GM23338 (cell line): ENCODE measurements at regions not wholly inside any gene's neighbourhood (a gene's known extent, or its start where the extent isn't known, plus 50 kb on each side); places are given as distances from the start of the nearest gene placed in this dataset.

ENCODE experiments used
- ATAC-seq: fragments of 200-7000 bp; cut with Tn5 transposase; 3 replicates; pipeline ENCODE4 v1.9.1; 2020
- DNase-seq: peaks from one replicate; pipeline ENCODE4 v3.0.0-alpha.2; 2015; ENCODE audit warnings: low spot score
- H2AFZ ChIP-seq: fragments of 200-600 bp; sonication (generic); 2 replicates; pipeline ENCODE4 v1.8.0; 2016; ENCODE audit warnings: antibody characterized with exemption, mild to moderate bottlenecking, moderate library complexity
- H3F3A ChIP-seq: fragments of 200-600 bp; sonication (generic); replicated peaks from 2 replicates; pipeline ENCODE4 v1.8.0; 2017; ENCODE audit warnings: antibody characterized with exemption, mixed run types, low read depth
- H3K27ac ChIP-seq: fragments of 200-600 bp; sonication (generic); 2 replicates; pipeline ENCODE4 v1.6.1; 2016; ENCODE audit warnings: low read depth
- H3K27me3 ChIP-seq: fragments of 200-600 bp; sonication (generic); 2 replicates; pipeline ENCODE4 v1.8.0; 2016; ENCODE audit warnings: mild to moderate bottlenecking, mixed run types, moderate library complexity; ENCODE audit not compliant: insufficient read depth
- H3K36me3 ChIP-seq: fragments of 200-600 bp; sonication (generic); 2 replicates; pipeline ENCODE4 v1.8.0; 2016; ENCODE audit warnings: mild to moderate bottlenecking; ENCODE audit not compliant: insufficient read depth
- H3K4me1 ChIP-seq: fragments of 200-600 bp; sonication (generic); 2 replicates; pipeline ENCODE4 v1.8.0; 2016; ENCODE audit warnings: mild to moderate bottlenecking, moderate library complexity; ENCODE audit not compliant: insufficient read depth
- H3K4me2 ChIP-seq: fragments of 200-600 bp; sonication (generic); 2 replicates; pipeline ENCODE4 v1.7.1; 2017; ENCODE audit warnings: mixed run types
- H3K4me3 ChIP-seq: fragments of 200-600 bp; sonication (generic); 2 replicates; pipeline ENCODE4 v1.6.1; 2016; ENCODE audit warnings: mixed run types
- H3K79me2 ChIP-seq: fragments of 200-600 bp; sonication (generic); replicated peaks from 2 replicates; pipeline ENCODE4 v1.8.0; 2017; ENCODE audit warnings: mild to moderate bottlenecking; ENCODE audit not compliant: insufficient read depth
- H3K9me2 ChIP-seq: fragments of 200-600 bp; sonication (generic); 2 replicates; pipeline ENCODE4 v1.8.0; 2017; ENCODE audit not compliant: insufficient read depth
- H4K20me1 ChIP-seq: fragments of 200-600 bp; sonication (generic); replicated peaks from 2 replicates; pipeline ENCODE4 v1.8.0; 2017; ENCODE audit warnings: mild to moderate bottlenecking; ENCODE audit not compliant: insufficient read depth
- H3K27ac Mint-ChIP-seq: 2 replicates; pipeline ENCODE4 v1.8.0; 2020; ENCODE audit warnings: inconsistent platforms, mild to moderate bottlenecking, moderate library complexity, mixed read lengths
- H3K27me3 Mint-ChIP-seq: 3 replicates; pipeline ENCODE4 v1.8.0; 2022; ENCODE audit warnings: low read depth, mild to moderate bottlenecking, moderate library complexity, mixed read lengths, inconsistent platforms; ENCODE audit not compliant: insufficient read depth, poor library complexity
- H3K36me3 Mint-ChIP-seq: 3 replicates; pipeline ENCODE4 v1.8.0; 2021; ENCODE audit warnings: low read depth, mild to moderate bottlenecking, inconsistent platforms, moderate library complexity, mixed read lengths
- H3K4me1 Mint-ChIP-seq: 3 replicates; pipeline ENCODE4 v1.8.0; 2020; ENCODE audit warnings: mild to moderate bottlenecking, inconsistent platforms, mixed read lengths
- H3K4me3 Mint-ChIP-seq: 3 replicates; pipeline ENCODE4 v1.8.0; 2021; ENCODE audit warnings: moderate library complexity, mild to moderate bottlenecking, inconsistent platforms, mixed read lengths
- H3K9me3 Mint-ChIP-seq: 3 replicates; pipeline ENCODE4 v1.8.0; 2020; ENCODE audit warnings: moderate library complexity, mild to moderate bottlenecking, inconsistent platforms, mixed read lengths
- CREB1 ChIP-seq: fragments of 250-450 bp; sonication (Bioruptor Pico); IDR thresholded peaks from 2 replicates; pipeline ENCODE4 v1.5.0; 2020; ENCODE audit warnings: low read depth, mild to moderate bottlenecking, moderate library complexity
- ETS1 ChIP-seq: IDR thresholded peaks from 2 replicates; pipeline ENCODE4 v1.6.1; 2016; ENCODE audit warnings: antibody characterized with exemption
- EZH2phosphoT487 ChIP-seq: fragments of 200-600 bp; sonication (generic); IDR thresholded peaks from one replicate; pipeline ENCODE4 v1.8.1; 2018; ENCODE audit warnings: antibody characterized with exemption; ENCODE audit not compliant: unreplicated experiment
- JUNB ChIP-seq: IDR thresholded peaks from one replicate; pipeline ENCODE4 v1.6.1; 2016; ENCODE audit warnings: antibody characterized with exemption; ENCODE audit not compliant: unreplicated experiment
- POLR2AphosphoS5 ChIP-seq: IDR thresholded peaks from 2 replicates; pipeline ENCODE4 v1.6.1; 2016; ENCODE audit warnings: antibody characterized with exemption, low read depth
- STAT1 ChIP-seq: IDR thresholded peaks from one replicate; pipeline ENCODE4 v1.6.1; 2016; ENCODE audit warnings: antibody characterized with exemption; ENCODE audit not compliant: unreplicated experiment
- ZNF114 ChIP-seq: fragments of 250-450 bp; sonication (Bioruptor Pico); IDR thresholded peaks from 2 replicates; pipeline ENCODE4 v1.5.0; 2020; ENCODE audit warnings: mild to moderate bottlenecking, moderate library complexity
- ZNF462 ChIP-seq: fragments of 250-450 bp; sonication (Bioruptor Pico); IDR thresholded peaks from 2 replicates; pipeline ENCODE4 v1.5.0; 2020; ENCODE audit warnings: mild to moderate bottlenecking, moderate library complexity

GRCh38 chr3:107458871-107459270, 63.9 kb upstream of the BBX start:
- no peaks in the 10 kb centered on the region for H3K79me2 ChIP-seq
- no peaks in the 10 kb centered on the region for H3K36me3 ChIP-seq
- no peaks in the 10 kb centered on the region for H3K27me3 ChIP-seq
- H3F3A ChIP-seq: no peaks in the 10 kb centered on the region
- no peak overlapping the region for H2AFZ ChIP-seq
- no peak overlapping the region for H3K4me2 ChIP-seq
- TF ChIP-seq ZNF462 (CRISPR knock-in tag): no peak
- no peaks in the 10 kb centered on the region for H4K20me1 ChIP-seq
- Mint-ChIP-seq H3K27me3 (peaks cover 3% of the 10 kb centered on the region), H3K9me3 (no peaks in the 10 kb centered on the region), H3K27ac (no peak overlapping the region), H3K4me3 (no peak overlapping the region; the same call in 2 of the 3 replicates), H3K4me1 (peaks cover 14% of the 10 kb centered on the region), H3K36me3 (no peaks in the 10 kb centered on the region)
- H3K4me3 ChIP-seq: no peak overlapping the region
- H3K9me2 ChIP-seq: no peaks in the 10 kb centered on the region
- peaks cover 7% of the 10 kb centered on the region; the same call in 1 of the 2 replicates for H3K4me1 ChIP-seq
- H3K27ac ChIP-seq: no peak overlapping the region
- ATAC-seq: no peak
- DNase-seq: no peak

- no peaks in the 10 kb centered on the region for H3K36me3 ChIP-seq
- H3K27ac ChIP-seq: no peak overlapping the region
- peaks cover 7% of the 10 kb centered on the region; the same call in 1 of the 2 replicates for H3K4me1 ChIP-seq
- H3K36me3 Mint-ChIP-seq: no peaks in the 10 kb centered on the region
- no peaks in the 10 kb centered on the region for H3K79me2 ChIP-seq
- no peak overlapping the region for H3K4me2 ChIP-seq
- peaks cover 3% of the 10 kb centered on the region for H3K27me3 Mint-ChIP-seq
- H3K9me2 ChIP-seq: no peaks in the 10 kb centered on the region
- DNase-seq (no peak), ATAC-seq (no peak)
- peaks cover 14% of the 10 kb centered on the region for H3K4me1 Mint-ChIP-seq
- no peaks in the 10 kb centered on the region for H3K27me3 ChIP-seq
- H3K9me3 Mint-ChIP-seq: no peaks in the 10 kb centered on the region
- no peak overlapping the region for H3K27ac Mint-ChIP-seq
- H2AFZ ChIP-seq: peak overlapping the region; percentile 86
- H3K4me3 Mint-ChIP-seq: no peak overlapping the region
- no peaks in the 10 kb centered on the region for H3F3A ChIP-seq
- H3K4me3 ChIP-seq: no peak overlapping the region
- no peaks in the 10 kb centered on the region for H4K20me1 ChIP-seq
- TF ChIP-seq POLR2AphosphoS5 (no peak), STAT1 (no peak), EZH2phosphoT487 (no peak), ETS1 (no peak), JUNB (no peak), CREB1 (CRISPR knock-in tag) (no peak), ZNF114 (CRISPR knock-in tag) (no peak)
These were observed 61.0 kb upstream of the BBX start for GRCh38 chr3:107461721-107462120.
